ENCODE measurements at regions not wholly inside any gene's neighbourhood (a gene's known extent, or its start where the extent isn't known, plus 50 kb on each side); places are given as distances from the start of the nearest gene placed in this dataset.

DNA sequence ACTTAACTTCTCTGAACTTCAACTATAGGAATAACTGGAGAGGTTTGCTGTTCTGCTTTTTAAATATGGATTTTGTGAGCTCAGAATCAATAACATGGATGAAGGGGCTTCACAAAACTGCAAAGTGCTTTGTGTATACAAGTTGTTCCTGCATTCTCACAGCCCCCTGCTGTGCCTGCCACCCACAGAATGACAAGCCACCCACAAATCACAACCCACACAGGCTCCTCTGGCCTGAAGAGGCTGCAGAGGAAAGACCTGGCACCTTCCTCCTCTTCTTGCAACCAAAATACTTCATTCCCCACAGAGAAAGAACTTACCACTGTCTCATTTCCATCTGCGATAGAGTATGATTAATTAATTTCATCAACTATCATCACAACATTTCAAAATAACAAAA lies 106.7 kb upstream of the NHSL1 start (continued):
- TF ChIP-seq, protein P1, sequence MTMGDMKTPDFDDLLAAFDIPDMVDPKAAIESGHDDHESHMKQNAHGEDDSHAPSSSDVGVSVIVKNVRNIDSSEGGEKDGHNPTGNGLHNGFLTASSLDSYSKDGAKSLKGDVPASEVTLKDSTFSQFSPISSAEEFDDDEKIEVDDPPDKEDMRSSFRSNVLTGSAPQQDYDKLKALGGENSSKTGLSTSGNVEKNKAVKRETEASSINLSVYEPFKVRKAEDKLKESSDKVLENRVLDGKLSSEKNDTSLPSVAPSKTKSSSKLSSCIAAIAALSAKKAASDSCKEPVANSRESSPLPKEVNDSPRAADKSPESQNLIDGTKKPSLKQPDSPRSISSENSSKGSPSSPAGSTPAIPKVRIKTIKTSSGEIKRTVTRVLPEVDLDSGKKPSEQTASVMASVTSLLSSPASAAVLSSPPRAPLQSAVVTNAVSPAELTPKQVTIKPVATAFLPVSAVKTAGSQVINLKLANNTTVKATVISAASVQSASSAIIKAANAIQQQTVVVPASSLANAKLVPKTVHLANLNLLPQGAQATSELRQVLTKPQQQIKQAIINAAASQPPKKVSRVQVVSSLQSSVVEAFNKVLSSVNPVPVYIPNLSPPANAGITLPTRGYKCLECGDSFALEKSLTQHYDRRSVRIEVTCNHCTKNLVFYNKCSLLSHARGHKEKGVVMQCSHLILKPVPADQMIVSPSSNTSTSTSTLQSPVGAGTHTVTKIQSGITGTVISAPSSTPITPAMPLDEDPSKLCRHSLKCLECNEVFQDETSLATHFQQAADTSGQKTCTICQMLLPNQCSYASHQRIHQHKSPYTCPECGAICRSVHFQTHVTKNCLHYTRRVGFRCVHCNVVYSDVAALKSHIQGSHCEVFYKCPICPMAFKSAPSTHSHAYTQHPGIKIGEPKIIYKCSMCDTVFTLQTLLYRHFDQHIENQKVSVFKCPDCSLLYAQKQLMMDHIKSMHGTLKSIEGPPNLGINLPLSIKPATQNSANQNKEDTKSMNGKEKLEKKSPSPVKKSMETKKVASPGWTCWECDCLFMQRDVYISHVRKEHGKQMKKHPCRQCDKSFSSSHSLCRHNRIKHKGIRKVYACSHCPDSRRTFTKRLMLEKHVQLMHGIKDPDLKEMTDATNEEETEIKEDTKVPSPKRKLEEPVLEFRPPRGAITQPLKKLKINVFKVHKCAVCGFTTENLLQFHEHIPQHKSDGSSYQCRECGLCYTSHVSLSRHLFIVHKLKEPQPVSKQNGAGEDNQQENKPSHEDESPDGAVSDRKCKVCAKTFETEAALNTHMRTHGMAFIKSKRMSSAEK (CRISPR knock-in tag; IDR thresholded peaks at IDR 0.05; ENCODE audit: borderline replicate concordance): no peak
- TF ChIP-seq ZNF219 (CRISPR knock-in tag; IDR thresholded peaks at IDR 0.05; ENCODE audit: borderline replicate concordance) (no peak), OVOL2 (CRISPR knock-in tag; IDR thresholded peaks at IDR 0.05; ENCODE audit: borderline replicate concordance) (no peak), ATF1 (CRISPR knock-in tag; IDR thresholded peaks at IDR 0.05) (no peak), SMAD4 (CRISPR knock-in tag; IDR thresholded peaks at IDR 0.05) (no peak), RORB (CRISPR knock-in tag; IDR thresholded peaks at IDR 0.05) (no peak), TCF7 (CRISPR knock-in tag; IDR thresholded peaks at IDR 0.05; ENCODE audit: low read depth) (no peak), EMX1 (CRISPR knock-in tag; IDR thresholded peaks at IDR 0.05) (no peak), ZNF671 (CRISPR knock-in tag; IDR thresholded peaks at IDR 0.05) (no peak), SOX15 (CRISPR knock-in tag; IDR thresholded peaks at IDR 0.05) (no peak)
- TF ChIP-seq, protein P2, sequence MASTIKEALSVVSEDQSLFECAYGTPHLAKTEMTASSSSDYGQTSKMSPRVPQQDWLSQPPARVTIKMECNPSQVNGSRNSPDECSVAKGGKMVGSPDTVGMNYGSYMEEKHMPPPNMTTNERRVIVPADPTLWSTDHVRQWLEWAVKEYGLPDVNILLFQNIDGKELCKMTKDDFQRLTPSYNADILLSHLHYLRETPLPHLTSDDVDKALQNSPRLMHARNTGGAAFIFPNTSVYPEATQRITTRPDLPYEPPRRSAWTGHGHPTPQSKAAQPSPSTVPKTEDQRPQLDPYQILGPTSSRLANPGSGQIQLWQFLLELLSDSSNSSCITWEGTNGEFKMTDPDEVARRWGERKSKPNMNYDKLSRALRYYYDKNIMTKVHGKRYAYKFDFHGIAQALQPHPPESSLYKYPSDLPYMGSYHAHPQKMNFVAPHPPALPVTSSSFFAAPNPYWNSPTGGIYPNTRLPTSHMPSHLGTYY (CRISPR knock-in tag; IDR thresholded peaks at IDR 0.05): no peak
- TF ChIP-seq, protein P3, sequence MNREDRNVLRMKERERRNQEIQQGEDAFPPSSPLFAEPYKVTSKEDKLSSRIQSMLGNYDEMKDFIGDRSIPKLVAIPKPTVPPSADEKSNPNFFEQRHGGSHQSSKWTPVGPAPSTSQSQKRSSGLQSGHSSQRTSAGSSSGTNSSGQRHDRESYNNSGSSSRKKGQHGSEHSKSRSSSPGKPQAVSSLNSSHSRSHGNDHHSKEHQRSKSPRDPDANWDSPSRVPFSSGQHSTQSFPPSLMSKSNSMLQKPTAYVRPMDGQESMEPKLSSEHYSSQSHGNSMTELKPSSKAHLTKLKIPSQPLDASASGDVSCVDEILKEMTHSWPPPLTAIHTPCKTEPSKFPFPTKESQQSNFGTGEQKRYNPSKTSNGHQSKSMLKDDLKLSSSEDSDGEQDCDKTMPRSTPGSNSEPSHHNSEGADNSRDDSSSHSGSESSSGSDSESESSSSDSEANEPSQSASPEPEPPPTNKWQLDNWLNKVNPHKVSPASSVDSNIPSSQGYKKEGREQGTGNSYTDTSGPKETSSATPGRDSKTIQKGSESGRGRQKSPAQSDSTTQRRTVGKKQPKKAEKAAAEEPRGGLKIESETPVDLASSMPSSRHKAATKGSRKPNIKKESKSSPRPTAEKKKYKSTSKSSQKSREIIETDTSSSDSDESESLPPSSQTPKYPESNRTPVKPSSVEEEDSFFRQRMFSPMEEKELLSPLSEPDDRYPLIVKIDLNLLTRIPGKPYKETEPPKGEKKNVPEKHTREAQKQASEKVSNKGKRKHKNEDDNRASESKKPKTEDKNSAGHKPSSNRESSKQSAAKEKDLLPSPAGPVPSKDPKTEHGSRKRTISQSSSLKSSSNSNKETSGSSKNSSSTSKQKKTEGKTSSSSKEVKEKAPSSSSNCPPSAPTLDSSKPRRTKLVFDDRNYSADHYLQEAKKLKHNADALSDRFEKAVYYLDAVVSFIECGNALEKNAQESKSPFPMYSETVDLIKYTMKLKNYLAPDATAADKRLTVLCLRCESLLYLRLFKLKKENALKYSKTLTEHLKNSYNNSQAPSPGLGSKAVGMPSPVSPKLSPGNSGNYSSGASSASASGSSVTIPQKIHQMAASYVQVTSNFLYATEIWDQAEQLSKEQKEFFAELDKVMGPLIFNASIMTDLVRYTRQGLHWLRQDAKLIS (CRISPR knock-in tag; IDR thresholded peaks at IDR 0.05; ENCODE audit: borderline replicate concordance): no peak
- TF ChIP-seq, protein P4, sequence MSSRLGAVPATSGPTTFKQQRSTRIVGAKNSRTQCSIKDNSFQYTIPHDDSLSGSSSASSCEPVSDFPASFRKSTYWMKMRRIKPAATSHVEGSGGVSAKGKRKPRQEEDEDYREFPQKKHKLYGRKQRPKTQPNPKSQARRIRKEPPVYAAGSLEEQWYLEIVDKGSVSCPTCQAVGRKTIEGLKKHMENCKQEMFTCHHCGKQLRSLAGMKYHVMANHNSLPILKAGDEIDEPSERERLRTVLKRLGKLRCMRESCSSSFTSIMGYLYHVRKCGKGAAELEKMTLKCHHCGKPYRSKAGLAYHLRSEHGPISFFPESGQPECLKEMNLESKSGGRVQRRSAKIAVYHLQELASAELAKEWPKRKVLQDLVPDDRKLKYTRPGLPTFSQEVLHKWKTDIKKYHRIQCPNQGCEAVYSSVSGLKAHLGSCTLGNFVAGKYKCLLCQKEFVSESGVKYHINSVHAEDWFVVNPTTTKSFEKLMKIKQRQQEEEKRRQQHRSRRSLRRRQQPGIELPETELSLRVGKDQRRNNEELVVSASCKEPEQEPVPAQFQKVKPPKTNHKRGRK (CRISPR knock-in tag; IDR thresholded peaks at IDR 0.05; ENCODE audit: borderline replicate concordance): no peak

DNA sequence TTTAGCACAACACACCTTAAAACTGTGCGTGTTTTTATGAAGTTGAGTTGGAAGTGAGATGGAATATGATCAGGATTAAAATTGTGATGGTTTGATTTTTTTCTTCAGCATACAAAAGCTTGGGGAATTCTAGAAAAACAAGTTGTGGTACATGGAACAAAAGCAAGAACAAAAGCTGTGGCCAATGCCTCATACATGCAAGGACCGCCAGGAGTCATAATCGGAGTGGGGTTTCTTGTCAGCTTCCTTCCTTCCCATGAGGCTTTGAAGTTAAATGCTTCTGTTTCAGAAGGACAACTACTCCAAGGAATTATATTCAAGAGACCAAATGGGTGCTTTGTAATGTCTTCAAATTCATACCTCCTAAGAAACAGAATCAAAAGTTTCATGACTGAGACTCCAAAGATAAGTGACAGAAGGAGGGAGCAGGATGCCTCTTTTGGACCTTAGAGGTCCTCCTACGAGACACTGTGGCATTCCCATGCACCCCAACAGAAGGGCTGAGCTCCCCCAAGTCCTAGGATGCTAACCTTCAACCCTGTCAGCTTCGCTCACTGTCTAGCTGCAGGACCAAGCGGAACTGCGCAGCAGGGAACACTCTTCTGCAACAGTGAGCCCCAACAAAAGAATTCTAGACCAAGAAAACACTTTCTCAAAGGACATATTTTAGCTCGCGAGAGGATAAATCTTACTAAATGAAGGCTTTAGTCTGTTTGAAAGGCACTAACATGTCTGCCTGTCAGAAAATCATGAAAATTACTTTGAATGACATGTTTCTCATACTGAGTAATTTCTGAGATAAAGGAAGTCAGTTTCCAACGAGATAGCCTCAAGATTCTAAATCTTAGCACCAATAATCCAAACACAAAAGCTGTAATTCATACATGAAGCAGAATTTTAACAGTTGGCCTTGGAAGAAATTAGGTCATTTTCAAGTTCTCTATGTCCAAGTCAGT lies 108.5 kb upstream of the NHSL1 start:
- ChIA-PET POLR2A (no interaction called here), CTCF (no interaction called here)
- Mint-ChIP-seq H3K27me3 (ENCODE audit: low read depth) (no peaks in the 10 kb centered on the region), H3K27ac (no peak overlapping the region; the same call in 1 of the 2 replicates), H3K9me3 (no peaks in the 10 kb centered on the region), H3K4me3 (no peak overlapping the region), H3K4me1 (peaks cover 13% of the 10 kb centered on the region), H3K36me3 (no peaks in the 10 kb centered on the region)
- DNase-seq (ENCODE audit: low spot score): no peak
- no peak for ATAC-seq
- TF ChIP-seq, protein P5, sequence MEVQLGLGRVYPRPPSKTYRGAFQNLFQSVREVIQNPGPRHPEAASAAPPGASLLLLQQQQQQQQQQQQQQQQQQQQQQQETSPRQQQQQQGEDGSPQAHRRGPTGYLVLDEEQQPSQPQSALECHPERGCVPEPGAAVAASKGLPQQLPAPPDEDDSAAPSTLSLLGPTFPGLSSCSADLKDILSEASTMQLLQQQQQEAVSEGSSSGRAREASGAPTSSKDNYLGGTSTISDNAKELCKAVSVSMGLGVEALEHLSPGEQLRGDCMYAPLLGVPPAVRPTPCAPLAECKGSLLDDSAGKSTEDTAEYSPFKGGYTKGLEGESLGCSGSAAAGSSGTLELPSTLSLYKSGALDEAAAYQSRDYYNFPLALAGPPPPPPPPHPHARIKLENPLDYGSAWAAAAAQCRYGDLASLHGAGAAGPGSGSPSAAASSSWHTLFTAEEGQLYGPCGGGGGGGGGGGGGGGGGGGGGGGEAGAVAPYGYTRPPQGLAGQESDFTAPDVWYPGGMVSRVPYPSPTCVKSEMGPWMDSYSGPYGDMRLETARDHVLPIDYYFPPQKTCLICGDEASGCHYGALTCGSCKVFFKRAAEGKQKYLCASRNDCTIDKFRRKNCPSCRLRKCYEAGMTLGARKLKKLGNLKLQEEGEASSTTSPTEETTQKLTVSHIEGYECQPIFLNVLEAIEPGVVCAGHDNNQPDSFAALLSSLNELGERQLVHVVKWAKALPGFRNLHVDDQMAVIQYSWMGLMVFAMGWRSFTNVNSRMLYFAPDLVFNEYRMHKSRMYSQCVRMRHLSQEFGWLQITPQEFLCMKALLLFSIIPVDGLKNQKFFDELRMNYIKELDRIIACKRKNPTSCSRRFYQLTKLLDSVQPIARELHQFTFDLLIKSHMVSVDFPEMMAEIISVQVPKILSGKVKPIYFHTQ (CRISPR knock-in tag; IDR thresholded peaks at IDR 0.05): no peak
- TF ChIP-seq JUN (CRISPR knock-in tag; IDR thresholded peaks at IDR 0.05): no peak
- TF ChIP-seq JAZF1 (CRISPR knock-in tag; IDR thresholded peaks at IDR 0.05): no peak
- TF ChIP-seq, protein P6, sequence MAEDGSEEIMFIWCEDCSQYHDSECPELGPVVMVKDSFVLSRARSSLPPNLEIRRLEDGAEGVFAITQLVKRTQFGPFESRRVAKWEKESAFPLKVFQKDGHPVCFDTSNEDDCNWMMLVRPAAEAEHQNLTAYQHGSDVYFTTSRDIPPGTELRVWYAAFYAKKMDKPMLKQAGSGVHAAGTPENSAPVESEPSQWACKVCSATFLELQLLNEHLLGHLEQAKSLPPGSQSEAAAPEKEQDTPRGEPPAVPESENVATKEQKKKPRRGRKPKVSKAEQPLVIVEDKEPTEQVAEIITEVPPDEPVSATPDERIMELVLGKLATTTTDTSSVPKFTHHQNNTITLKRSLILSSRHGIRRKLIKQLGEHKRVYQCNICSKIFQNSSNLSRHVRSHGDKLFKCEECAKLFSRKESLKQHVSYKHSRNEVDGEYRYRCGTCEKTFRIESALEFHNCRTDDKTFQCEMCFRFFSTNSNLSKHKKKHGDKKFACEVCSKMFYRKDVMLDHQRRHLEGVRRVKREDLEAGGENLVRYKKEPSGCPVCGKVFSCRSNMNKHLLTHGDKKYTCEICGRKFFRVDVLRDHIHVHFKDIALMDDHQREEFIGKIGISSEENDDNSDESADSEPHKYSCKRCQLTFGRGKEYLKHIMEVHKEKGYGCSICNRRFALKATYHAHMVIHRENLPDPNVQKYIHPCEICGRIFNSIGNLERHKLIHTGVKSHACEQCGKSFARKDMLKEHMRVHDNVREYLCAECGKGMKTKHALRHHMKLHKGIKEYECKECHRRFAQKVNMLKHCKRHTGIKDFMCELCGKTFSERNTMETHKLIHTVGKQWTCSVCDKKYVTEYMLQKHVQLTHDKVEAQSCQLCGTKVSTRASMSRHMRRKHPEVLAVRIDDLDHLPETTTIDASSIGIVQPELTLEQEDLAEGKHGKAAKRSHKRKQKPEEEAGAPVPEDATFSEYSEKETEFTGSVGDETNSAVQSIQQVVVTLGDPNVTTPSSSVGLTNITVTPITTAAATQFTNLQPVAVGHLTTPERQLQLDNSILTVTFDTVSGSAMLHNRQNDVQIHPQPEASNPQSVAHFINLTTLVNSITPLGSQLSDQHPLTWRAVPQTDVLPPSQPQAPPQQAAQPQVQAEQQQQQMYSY (CRISPR knock-in tag; IDR thresholded peaks at IDR 0.05): no peak
- no peak for TF ChIP-seq ZNF232 (CRISPR knock-in tag; IDR thresholded peaks at IDR 0.05)

All from WTC11 (cell line).